SU-DHL-6 (cell line): ENCODE measurements at regions not wholly inside any gene's neighbourhood (a gene's known extent, or its start where the extent isn't known, plus 50 kb on each side); places are given as distances from the start of the nearest gene placed in this dataset.
"Not testable (repeated sequence)": the region's sequence is repeated elsewhere in the genome, so short reads cannot be mapped to it uniquely, and the experiment has no call there.

Experiments used
- EZH2phosphoT487 ChIP-seq: fragments of 200-600 bp; sonication (generic), shearing (Covaris generic); conservative IDR thresholded peaks from 2 replicates; pipeline ENCODE4 v1.6.1; 2018; ENCODE audit warnings: mild to moderate bottlenecking, antibody characterized with exemption, low read length, moderate library complexity, mixed read lengths
- TF ChIP-seq, protein P1 (sequence below): fragments of 200-600 bp; sonication (generic); IDR thresholded peaks from one replicate; pipeline ENCODE4 v1.5.1; 2017; ENCODE audit warnings: antibody characterized with exemption, mild to moderate bottlenecking, low read length, moderate library complexity; ENCODE audit not compliant: insufficient read depth, poor library complexity, severe bottlenecking

- TF ChIP-seq, protein P1, sequence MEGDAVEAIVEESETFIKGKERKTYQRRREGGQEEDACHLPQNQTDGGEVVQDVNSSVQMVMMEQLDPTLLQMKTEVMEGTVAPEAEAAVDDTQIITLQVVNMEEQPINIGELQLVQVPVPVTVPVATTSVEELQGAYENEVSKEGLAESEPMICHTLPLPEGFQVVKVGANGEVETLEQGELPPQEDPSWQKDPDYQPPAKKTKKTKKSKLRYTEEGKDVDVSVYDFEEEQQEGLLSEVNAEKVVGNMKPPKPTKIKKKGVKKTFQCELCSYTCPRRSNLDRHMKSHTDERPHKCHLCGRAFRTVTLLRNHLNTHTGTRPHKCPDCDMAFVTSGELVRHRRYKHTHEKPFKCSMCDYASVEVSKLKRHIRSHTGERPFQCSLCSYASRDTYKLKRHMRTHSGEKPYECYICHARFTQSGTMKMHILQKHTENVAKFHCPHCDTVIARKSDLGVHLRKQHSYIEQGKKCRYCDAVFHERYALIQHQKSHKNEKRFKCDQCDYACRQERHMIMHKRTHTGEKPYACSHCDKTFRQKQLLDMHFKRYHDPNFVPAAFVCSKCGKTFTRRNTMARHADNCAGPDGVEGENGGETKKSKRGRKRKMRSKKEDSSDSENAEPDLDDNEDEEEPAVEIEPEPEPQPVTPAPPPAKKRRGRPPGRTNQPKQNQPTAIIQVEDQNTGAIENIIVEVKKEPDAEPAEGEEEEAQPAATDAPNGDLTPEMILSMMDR, result not testable (repeated sequence)
- TF ChIP-seq EZH2phosphoT487, result not testable (repeated sequence)
Observed at GRCh38 chr1:144067042-144067441, 95.3 kb upstream of the FAM72C start.
